HEK293 (cell line): ENCODE measurements at regions not wholly inside any gene's neighbourhood (a gene's known extent, or its start where the extent isn't known, plus 50 kb on each side); places are given as distances from the start of the nearest gene placed in this dataset.

Experiments used
- CTCF ChIA-PET: fragments of 350-600 bp; formaldehyde crosslinking; extraction: SDS; loops from one replicate; lab custom pipeline; 2021; ENCODE audit warnings: antibody characterized with exemption; lab: Yijun Ruan, JAX
- POLR2A ChIA-PET: fragments of 300-600 bp; formaldehyde crosslinking; extraction: SDS; loops from one replicate; lab custom pipeline; 2020; ENCODE audit warnings: antibody characterized with exemption, inconsistent platforms; lab: Yijun Ruan, JAX
- H3K27ac ChIP-seq: fragments of 200-500 bp; sonication (Bioruptor generic); 2 replicates; pipeline ENCODE4 v1.5.1; 2014; ENCODE audit warnings: low read depth, low read length, control low read depth, inconsistent platforms; ENCODE audit errors: extremely low read depth
- H3K36me3 ChIP-seq, 2 experiments: fragments of 200-500 bp in 1 of 2; sonication (Bioruptor generic) in 1 of 2; 1 replicate in 1 of 2; 2 replicates in 1 of 2; pipeline ENCODE4 v1.5.1; 2014 to 2017; ENCODE audit warnings: inconsistent platforms in 2 of 2, low read length in 2 of 2; ENCODE audit not compliant: control insufficient read depth in 2 of 2, insufficient read depth in 1 of 2
- H3K4me1 ChIP-seq: fragments of 200-500 bp; sonication (Bioruptor generic); 2 replicates; pipeline ENCODE4 v1.5.1; 2014; ENCODE audit warnings: mild to moderate bottlenecking, low read length, inconsistent platforms; ENCODE audit not compliant: control insufficient read depth, insufficient read depth
- H3K4me3 ChIP-seq: 2 replicates; pipeline ENCODE4 v1.5.1; 2011; ENCODE audit warnings: low read depth, mild to moderate bottlenecking, control low read depth, low read length, moderate library complexity
- H3K9me3 ChIP-seq: fragments of 200-500 bp; sonication (Bioruptor generic); 2 replicates; pipeline ENCODE4 v1.5.1; 2014; ENCODE audit warnings: low read depth, low read length, inconsistent platforms; ENCODE audit not compliant: control insufficient read depth, insufficient read depth
- BCL11A ChIP-seq: fragments of 450-650 bp; formaldehyde crosslinking; IDR thresholded peaks from 2 replicates; pipeline ENCODE4 v1.5.1; 2016; ENCODE audit warnings: low read depth, missing biosample characterization, missing genetic modification characterization
- SALL2 ChIP-seq: fragments of 450-650 bp; formaldehyde crosslinking; IDR thresholded peaks from 2 replicates; pipeline ENCODE4 v1.5.0; 2017; ENCODE audit warnings: missing biosample characterization, mild to moderate bottlenecking, missing genetic modification characterization, borderline replicate concordance
- ZNF155 ChIP-seq: fragments of 450-650 bp; formaldehyde crosslinking; IDR thresholded peaks from 2 replicates; pipeline ENCODE4 v1.5.1; 2016; ENCODE audit warnings: missing biosample characterization, missing genetic modification characterization
- ZNF157 ChIP-seq: fragments of 450-650 bp; formaldehyde crosslinking; IDR thresholded peaks from 2 replicates; pipeline ENCODE4 v1.5.1; 2016; ENCODE audit warnings: missing biosample characterization, missing genetic modification characterization
- ZNF175 ChIP-seq: fragments of 450-650 bp; formaldehyde crosslinking; IDR thresholded peaks from 2 replicates; pipeline ENCODE4 v1.5.1; 2016; ENCODE audit warnings: missing biosample characterization, missing genetic modification characterization
- ZNF184 ChIP-seq: fragments of 450-650 bp; IDR thresholded peaks from 2 replicates; pipeline ENCODE4 v1.5.1; 2018; ENCODE audit warnings: missing biosample characterization, mild to moderate bottlenecking, missing genetic modification characterization
- ZNF311 ChIP-seq: fragments of 450-650 bp; formaldehyde crosslinking; IDR thresholded peaks from 2 replicates; pipeline ENCODE4 v1.5.1; 2017; ENCODE audit warnings: missing biosample characterization, missing genetic modification characterization, borderline replicate concordance
- ZNF555 ChIP-seq: fragments of 450-650 bp; formaldehyde crosslinking; conservative IDR thresholded peaks from 2 replicates; pipeline ENCODE4 v1.5.1; 2017; ENCODE audit warnings: missing biosample characterization, mild to moderate bottlenecking, missing genetic modification characterization, inconsistent platforms
- ZNF585B ChIP-seq: fragments of 450-650 bp; formaldehyde crosslinking; IDR thresholded peaks from 2 replicates; pipeline ENCODE4 v1.5.1; 2016; ENCODE audit warnings: missing biosample characterization, missing genetic modification characterization
- ZNF670 ChIP-seq: fragments of 450-650 bp; formaldehyde crosslinking; IDR thresholded peaks from 2 replicates; pipeline ENCODE4 v1.5.1; 2016; ENCODE audit warnings: missing biosample characterization, missing genetic modification characterization, low read depth
- ZNF707 ChIP-seq: fragments of 450-650 bp; formaldehyde crosslinking; IDR thresholded peaks from 2 replicates; pipeline ENCODE4 v1.5.1; 2016; ENCODE audit warnings: missing biosample characterization, missing genetic modification characterization
- TF ChIP-seq, protein P1 (sequence below): fragments of 450-650 bp; formaldehyde crosslinking; IDR thresholded peaks from 2 replicates; pipeline ENCODE4 v1.5.1; 2016; ENCODE audit warnings: missing biosample characterization, missing genetic modification characterization
- TF ChIP-seq, protein P2 (sequence below): fragments of 450-650 bp; formaldehyde crosslinking; IDR thresholded peaks from 2 replicates; pipeline ENCODE4 v1.5.1; 2016; ENCODE audit warnings: missing biosample characterization, missing genetic modification characterization
- TF ChIP-seq, protein P3 (sequence below): fragments of 450-650 bp; formaldehyde crosslinking; IDR thresholded peaks from 2 replicates; pipeline ENCODE4 v1.5.1; 2017; ENCODE audit warnings: missing biosample characterization, missing genetic modification characterization

DNA sequence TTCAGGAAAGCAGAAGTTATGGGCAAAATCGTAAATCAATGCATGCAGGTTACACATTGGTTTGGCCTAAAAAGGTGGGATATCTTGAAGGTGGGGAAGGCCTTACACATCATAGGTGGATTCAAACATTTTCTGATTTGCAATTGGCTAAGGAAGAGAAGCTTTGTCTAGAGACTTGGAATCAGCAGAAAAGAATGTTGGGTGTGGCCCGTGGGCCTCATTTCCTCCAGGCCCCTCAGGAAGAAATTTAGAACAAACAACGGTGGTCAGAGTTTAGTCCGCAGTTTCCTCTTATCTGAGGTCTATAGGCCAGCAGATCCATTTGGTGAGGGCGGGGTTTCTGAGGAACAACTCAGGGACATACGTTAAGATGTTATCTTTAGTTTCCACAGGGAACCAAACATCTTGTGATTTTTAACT lies 50.9 kb upstream of the AFF3 start:
- Histone ChIP-seq H3K4me3 (no peak overlapping the region), H3K9me3 (no peaks in the 10 kb centered on the region), H3K36me3 (no peaks in the 10 kb centered on the region), H3K27ac (no peak overlapping the region), H3K4me1 (no peaks in the 10 kb centered on the region)
- TF ChIP-seq ZNF155 (no peak), ZNF157 (tag by site-specific recombination) (no peak), ZNF184 (tag by site-specific recombination) (no peak), ZNF311 (tag by site-specific recombination) (no peak), SALL2 (no peak), ZNF707 (tag by site-specific recombination) (no peak), ZNF555 (tag by site-specific recombination) (no peak), ZNF175 (tag by site-specific recombination) (no peak)
- TF ChIP-seq, protein P1, sequence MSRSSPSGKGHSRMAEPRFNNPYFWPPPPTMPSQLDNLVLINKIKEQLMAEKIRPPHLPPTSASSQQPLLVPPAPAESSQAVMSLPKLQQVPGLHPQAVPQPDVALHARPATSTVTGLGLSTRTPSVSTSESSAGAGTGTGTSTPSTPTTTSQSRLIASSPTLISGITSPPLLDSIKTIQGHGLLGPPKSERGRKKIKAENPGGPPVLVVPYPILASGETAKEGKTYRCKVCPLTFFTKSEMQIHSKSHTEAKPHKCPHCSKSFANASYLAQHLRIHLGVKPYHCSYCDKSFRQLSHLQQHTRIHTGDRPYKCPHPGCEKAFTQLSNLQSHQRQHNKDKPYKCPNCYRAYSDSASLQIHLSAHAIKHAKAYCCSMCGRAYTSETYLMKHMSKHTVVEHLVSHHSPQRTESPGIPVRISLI (tag by site-specific recombination), result no peak
- TF ChIP-seq, protein P2, sequence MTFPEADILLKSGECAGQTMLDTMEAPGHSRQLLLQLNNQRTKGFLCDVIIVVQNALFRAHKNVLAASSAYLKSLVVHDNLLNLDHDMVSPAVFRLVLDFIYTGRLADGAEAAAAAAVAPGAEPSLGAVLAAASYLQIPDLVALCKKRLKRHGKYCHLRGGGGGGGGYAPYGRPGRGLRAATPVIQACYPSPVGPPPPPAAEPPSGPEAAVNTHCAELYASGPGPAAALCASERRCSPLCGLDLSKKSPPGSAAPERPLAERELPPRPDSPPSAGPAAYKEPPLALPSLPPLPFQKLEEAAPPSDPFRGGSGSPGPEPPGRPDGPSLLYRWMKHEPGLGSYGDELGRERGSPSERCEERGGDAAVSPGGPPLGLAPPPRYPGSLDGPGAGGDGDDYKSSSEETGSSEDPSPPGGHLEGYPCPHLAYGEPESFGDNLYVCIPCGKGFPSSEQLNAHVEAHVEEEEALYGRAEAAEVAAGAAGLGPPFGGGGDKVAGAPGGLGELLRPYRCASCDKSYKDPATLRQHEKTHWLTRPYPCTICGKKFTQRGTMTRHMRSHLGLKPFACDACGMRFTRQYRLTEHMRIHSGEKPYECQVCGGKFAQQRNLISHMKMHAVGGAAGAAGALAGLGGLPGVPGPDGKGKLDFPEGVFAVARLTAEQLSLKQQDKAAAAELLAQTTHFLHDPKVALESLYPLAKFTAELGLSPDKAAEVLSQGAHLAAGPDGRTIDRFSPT (tag by site-specific recombination), result no peak
- ChIA-PET CTCF (interaction anchor here (0.6 to 1.9 kb wide), 2 partner anchors 15 to 635 kb away, joined by 4 to 6 read pairs; no protein-coding TSS in a partner anchor), POLR2A (no interaction called here)

DNA sequence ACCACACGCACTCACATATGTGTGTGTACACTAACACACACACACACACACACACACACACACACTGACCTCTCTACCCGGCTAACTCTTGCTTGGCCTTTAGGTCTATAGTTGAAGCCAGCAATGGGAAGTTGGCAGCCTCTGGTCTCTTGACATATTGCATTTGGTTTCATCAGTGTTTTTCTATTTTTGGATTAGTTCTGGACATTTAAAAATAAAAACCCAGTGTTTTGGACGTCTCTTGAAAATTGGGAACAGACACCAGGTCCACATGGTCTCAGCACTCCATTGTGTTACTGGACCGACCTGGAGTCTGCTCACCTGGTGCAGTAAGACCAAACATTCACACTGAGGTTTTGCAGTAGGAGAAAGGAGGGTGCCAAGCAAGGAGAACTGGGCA lies 50.4 kb upstream of the AFF3 start:
- Histone ChIP-seq H3K4me3 (no peak overlapping the region), H3K9me3 (no peaks in the 10 kb centered on the region), H3K27ac (no peak overlapping the region), H3K36me3 (no peaks in the 10 kb centered on the region), H3K4me1 (no peaks in the 10 kb centered on the region)
- ChIA-PET CTCF (interaction anchor here (1.9 kb wide), 1 partner anchor 15 kb away, joined by 4 read pairs; no protein-coding TSS in a partner anchor), POLR2A (no interaction called here)
- no peak for TF ChIP-seq BCL11A (tag by site-specific recombination)
- TF ChIP-seq, protein P3, sequence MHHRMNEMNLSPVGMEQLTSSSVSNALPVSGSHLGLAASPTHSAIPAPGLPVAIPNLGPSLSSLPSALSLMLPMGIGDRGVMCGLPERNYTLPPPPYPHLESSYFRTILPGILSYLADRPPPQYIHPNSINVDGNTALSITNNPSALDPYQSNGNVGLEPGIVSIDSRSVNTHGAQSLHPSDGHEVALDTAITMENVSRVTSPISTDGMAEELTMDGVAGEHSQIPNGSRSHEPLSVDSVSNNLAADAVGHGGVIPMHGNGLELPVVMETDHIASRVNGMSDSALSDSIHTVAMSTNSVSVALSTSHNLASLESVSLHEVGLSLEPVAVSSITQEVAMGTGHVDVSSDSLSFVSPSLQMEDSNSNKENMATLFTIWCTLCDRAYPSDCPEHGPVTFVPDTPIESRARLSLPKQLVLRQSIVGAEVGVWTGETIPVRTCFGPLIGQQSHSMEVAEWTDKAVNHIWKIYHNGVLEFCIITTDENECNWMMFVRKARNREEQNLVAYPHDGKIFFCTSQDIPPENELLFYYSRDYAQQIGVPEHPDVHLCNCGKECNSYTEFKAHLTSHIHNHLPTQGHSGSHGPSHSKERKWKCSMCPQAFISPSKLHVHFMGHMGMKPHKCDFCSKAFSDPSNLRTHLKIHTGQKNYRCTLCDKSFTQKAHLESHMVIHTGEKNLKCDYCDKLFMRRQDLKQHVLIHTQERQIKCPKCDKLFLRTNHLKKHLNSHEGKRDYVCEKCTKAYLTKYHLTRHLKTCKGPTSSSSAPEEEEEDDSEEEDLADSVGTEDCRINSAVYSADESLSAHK (tag by site-specific recombination), result no peak

DNA sequence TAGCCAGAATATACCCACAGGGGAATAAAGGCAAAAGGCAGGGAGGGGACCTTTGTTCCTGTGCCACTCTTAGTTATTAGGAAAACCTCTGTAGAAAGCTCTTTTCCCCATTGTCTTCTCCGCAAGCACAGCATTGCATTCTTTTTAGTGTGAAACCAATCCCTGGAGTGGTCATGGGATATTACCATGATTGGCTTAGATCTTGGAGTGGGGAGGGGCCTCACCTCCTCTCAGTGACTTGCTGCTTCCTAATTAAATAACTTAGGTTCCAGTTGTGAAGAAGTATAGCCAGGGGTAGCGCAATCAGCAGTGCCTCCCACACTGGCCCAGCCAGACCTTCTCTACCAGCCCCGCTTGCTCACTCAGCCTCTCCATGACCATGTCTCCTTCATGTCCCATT lies 49.9 kb upstream of the AFF3 start:
- Histone ChIP-seq H3K36me3 (no peaks in the 10 kb centered on the region), H3K4me3 (no peak overlapping the region), H3K4me1 (no peaks in the 10 kb centered on the region), H3K27ac (no peak overlapping the region), H3K9me3 (no peaks in the 10 kb centered on the region)
- CTCF ChIA-PET, result interaction anchor here (1.9 kb wide), 1 partner anchor 14 kb away, joined by 4 read pairs; no protein-coding TSS in a partner anchor
- TF ChIP-seq ZNF585B (tag by site-specific recombination), result no peak
- no peak for TF ChIP-seq ZNF670 (tag by site-specific recombination)
- POLR2A ChIA-PET, result no interaction called here
